HG03469 (cell line): ENCODE measurements at regions not wholly inside any gene's neighbourhood (a gene's known extent, or its start where the extent isn't known, plus 50 kb on each side); places are given as distances from the start of the nearest gene placed in this dataset.

Experiments used
- ATAC-seq: cut with Tn5 transposase; IDR thresholded peaks from one replicate; pipeline ENCODE4 v1.9.1; 2021; ENCODE audit warnings: mild to moderate bottlenecking, moderate library complexity, moderate number of reproducible peaks; ENCODE audit not compliant: unreplicated experiment

- no peak for ATAC-seq
These were observed 58.7 kb upstream of the CELF4 start for GRCh38 chr18:37624318-37624717.

GRCh38 chr18:37619964-37620363 lies 54.4 kb upstream of the CELF4 start:
- no peak for ATAC-seq

GRCh38 chr18:37617623-37618022 lies 52.0 kb upstream of the CELF4 start:
- no peak for ATAC-seq
